ENCODE measurements at regions not wholly inside any gene's neighbourhood (a gene's known extent, or its start where the extent isn't known, plus 50 kb on each side); places are given as distances from the start of the nearest gene placed in this dataset.

GRCh38 chr4:124861761-124862160, 149.2 kb upstream of the ANKRD50 start:
- Histone ChIP-seq H3K23ac (ENCODE audit: low read depth, low read length) (no peak overlapping the region), H2AK9ac (replicated peaks; ENCODE audit: low read depth, low read length, poor library complexity) (no peak overlapping the region), H3K9me1 (ENCODE audit: insufficient read depth, low read length) (no peaks in the 10 kb centered on the region), H3K56ac (ENCODE audit: extremely low read depth, insufficient read depth, low read length) (no peak overlapping the region), H2BK20ac (ENCODE audit: low read depth, low read length) (no peak overlapping the region), H4K91ac (ENCODE audit: insufficient read depth, low read depth, low read length) (no peak overlapping the region), H2AK5ac (ENCODE audit: low read depth, low read length) (no peak overlapping the region), H3K18ac (ENCODE audit: low read depth, low read length) (no peak overlapping the region), H4K20me1 (ENCODE audit: insufficient read depth, low read length) (no peaks in the 10 kb centered on the region), H3K4me2 (ENCODE audit: low read depth, low read length) (no peak overlapping the region), H2BK15ac (ENCODE audit: low read depth, low read length) (no peak overlapping the region; the same call in 2 of the 3 replicates), H3K9me3 (ENCODE audit: control insufficient read depth, insufficient read depth, low read length) (no peaks in the 10 kb centered on the region), H3K79me1 (ENCODE audit: low read depth in 1 of 2, low read length in 2 of 2) (no peaks in the 10 kb centered on the region), H3K9ac (ENCODE audit: low read depth, low read length) (no peak overlapping the region), H3K27ac (ENCODE audit: insufficient read depth, low read length) (no peak overlapping the region), H3K27me3 (ENCODE audit: control insufficient read depth, insufficient read depth, low read length) (no peaks in the 10 kb centered on the region; the same call in 1 of the 2 replicates), H3K4me1 (ENCODE audit: control insufficient read depth, insufficient read depth, low read length) (no peaks in the 10 kb centered on the region), H2BK120ac (ENCODE audit: low read depth, low read length) (no peak overlapping the region), H3K4ac (ENCODE audit: low read depth, low read length) (no peak overlapping the region), H4K8ac (ENCODE audit: low read depth in 2 of 2, low read length in 2 of 2) (no peak overlapping the region), H3K14ac (replicated peaks; ENCODE audit: low read depth, low read length) (no peak overlapping the region), H2AFZ (replicated peaks; ENCODE audit: low read length, poor library complexity) (no peak overlapping the region), H4K5ac (ENCODE audit: low read depth, low read length) (no peak overlapping the region), H2BK5ac (ENCODE audit: low read depth, low read length, poor library complexity, severe bottlenecking) (no peak overlapping the region), H3K4me3 (ENCODE audit: insufficient read depth, low read depth, low read length) (no peak overlapping the region), H3K36me3 (ENCODE audit: control insufficient read depth, insufficient read depth, low read length) (no peaks in the 10 kb centered on the region)
- ATAC-seq (ENCODE audit: low read depth) (no peak), DNase-seq (no peak)
- dilution Hi-C loops (cut with HindIII; ENCODE audit: low sequenced_read_pairs, unreplicated experiment) (no loop called here), intact Hi-C loops (cut with micrococcal nuclease) (no loop called here), in situ Hi-C loops (cut with MboI; ENCODE audit: low sequenced_read_pairs) (no loop called here)
- BruUV-seq (replicated peaks) = no TSS peak
- no peak for TF ChIP-seq USF2 (IDR thresholded peaks at IDR 0.05; ENCODE audit: low read depth, low read length)
- TF ChIP-seq RCOR1 (IDR thresholded peaks at IDR 0.05; ENCODE audit: insufficient replicate concordance, low read length) = no peak
- TF ChIP-seq POLR2A (IDR thresholded peaks at IDR 0.05; ENCODE audit: low read depth, low read length) = no peak
- TF ChIP-seq FOS (IDR thresholded peaks at IDR 0.05; ENCODE audit: low read depth, low read length) = no peak
- TF ChIP-seq NFE2L2 (IDR thresholded peaks at IDR 0.05; ENCODE audit: low read depth, low read length) = no peak
- no peak for TF ChIP-seq CTCF (conservative IDR thresholded peaks at IDR 0.05; ENCODE audit: low read depth, low read length)
- no peak for TF ChIP-seq CHD1 (IDR thresholded peaks at IDR 0.05; ENCODE audit: low read depth, low read length)
- no peak for TF ChIP-seq CEBPB (IDR thresholded peaks at IDR 0.05; ENCODE audit: low read depth, low read length)
- TF ChIP-seq SMC3 (IDR thresholded peaks at IDR 0.05; ENCODE audit: low read depth, low read length) = no peak
- ChIA-PET CTCF (interaction anchor here (0.6 kb wide), 1 partner anchor 51 kb away, joined by 3 read pairs; no protein-coding TSS in a partner anchor), POLR2A (ENCODE audit: unreplicated experiment) (no interaction called here)
- WGBS, 2 experiments (ENCODE audit: extremely low coverage in 2 of 2, insufficient read length in 1 of 2) = no CpG with 5 or more reads among the region's 3 CpGs

All from IMR-90 (cell line).